DND-41 (cell line): ENCODE measurements at regions not wholly inside any gene's neighbourhood (a gene's known extent, or its start where the extent isn't known, plus 50 kb on each side); places are given as distances from the start of the nearest gene placed in this dataset.
"Not testable (repeated sequence)": the region's sequence is repeated elsewhere in the genome, so short reads cannot be mapped to it uniquely, and the experiment has no call there.

Experiments
- ATAC-seq: fragments of 200-7000 bp; cut with Tn5 transposase; 3 replicates; pipeline ENCODE4 v1.9.1; 2021; ENCODE audit warnings: low read depth; ENCODE audit not compliant: insufficient read depth
- DNase-seq: peaks from one replicate; pipeline ENCODE4 v3.0.0-alpha.2; 2020
- H2AFZ ChIP-seq: 2 replicates; pipeline ENCODE4 v1.6.0; 2012; ENCODE audit warnings: low read depth, low read length
- H3K27ac ChIP-seq: 2 replicates; pipeline ENCODE4 v1.5.1; 2012; ENCODE audit warnings: low read length, inconsistent platforms
- H3K27me3 ChIP-seq: fragments of 200-600 bp; sonication (generic); 2 replicates; pipeline ENCODE4 v1.6.0; 2012; ENCODE audit warnings: low read length, mild to moderate bottlenecking, inconsistent platforms; ENCODE audit not compliant: insufficient read depth, poor library complexity
- H3K36me3 ChIP-seq: 2 replicates; pipeline ENCODE4 v1.5.1; 2012; ENCODE audit warnings: low read length, inconsistent platforms; ENCODE audit not compliant: insufficient read depth
- H3K4me1 ChIP-seq: 2 replicates; pipeline ENCODE4 v1.5.1; 2012; ENCODE audit warnings: mild to moderate bottlenecking, low read length; ENCODE audit not compliant: insufficient read depth
- H3K4me2 ChIP-seq: 2 replicates; pipeline ENCODE4 v1.6.0; 2012; ENCODE audit warnings: mild to moderate bottlenecking, moderate library complexity, low read length, inconsistent platforms; ENCODE audit not compliant: insufficient read depth
- H3K4me3 ChIP-seq, 2 experiments: fragments of 200-600 bp in 1 of 2; shearing (Covaris generic) in 1 of 2; 2 replicates each; pipeline ENCODE4 v1.5.1; 2012 to 2016; ENCODE audit warnings: inconsistent platforms in 2 of 2, low read length in 2 of 2, mild to moderate bottlenecking in 2 of 2, low read depth in 1 of 2, moderate library complexity in 1 of 2
- H3K79me2 ChIP-seq: 2 replicates; pipeline ENCODE4 v1.6.0; 2012; ENCODE audit warnings: low read length, inconsistent platforms; ENCODE audit not compliant: insufficient read depth
- H3K9ac ChIP-seq: 2 replicates; pipeline ENCODE4 v1.6.0; 2012; ENCODE audit warnings: low read depth, mild to moderate bottlenecking, inconsistent platforms, low read length, moderate library complexity
- H3K9me3 ChIP-seq: 2 replicates; pipeline ENCODE4 v1.5.1; 2012; ENCODE audit warnings: low read length, moderate library complexity, mild to moderate bottlenecking, inconsistent platforms; ENCODE audit not compliant: insufficient read depth, severe bottlenecking
- H4K20me1 ChIP-seq: 2 replicates; pipeline ENCODE4 v1.6.0; 2012; ENCODE audit warnings: low read length; ENCODE audit not compliant: insufficient read depth
- EZH2 ChIP-seq: IDR thresholded peaks from 3 replicates; pipeline ENCODE4 v1.6.1; 2012; ENCODE audit warnings: borderline replicate concordance, low read depth, mild to moderate bottlenecking, moderate library complexity, low read length, inconsistent platforms; ENCODE audit not compliant: severe bottlenecking
- TF ChIP-seq, protein P1 (sequence below): IDR thresholded peaks from 2 replicates; pipeline ENCODE4 v1.5.1; 2012; ENCODE audit warnings: borderline replicate concordance, low read length, moderate library complexity, mild to moderate bottlenecking; ENCODE audit not compliant: poor library complexity, severe bottlenecking; ENCODE audit errors: extremely low read depth

DNA sequence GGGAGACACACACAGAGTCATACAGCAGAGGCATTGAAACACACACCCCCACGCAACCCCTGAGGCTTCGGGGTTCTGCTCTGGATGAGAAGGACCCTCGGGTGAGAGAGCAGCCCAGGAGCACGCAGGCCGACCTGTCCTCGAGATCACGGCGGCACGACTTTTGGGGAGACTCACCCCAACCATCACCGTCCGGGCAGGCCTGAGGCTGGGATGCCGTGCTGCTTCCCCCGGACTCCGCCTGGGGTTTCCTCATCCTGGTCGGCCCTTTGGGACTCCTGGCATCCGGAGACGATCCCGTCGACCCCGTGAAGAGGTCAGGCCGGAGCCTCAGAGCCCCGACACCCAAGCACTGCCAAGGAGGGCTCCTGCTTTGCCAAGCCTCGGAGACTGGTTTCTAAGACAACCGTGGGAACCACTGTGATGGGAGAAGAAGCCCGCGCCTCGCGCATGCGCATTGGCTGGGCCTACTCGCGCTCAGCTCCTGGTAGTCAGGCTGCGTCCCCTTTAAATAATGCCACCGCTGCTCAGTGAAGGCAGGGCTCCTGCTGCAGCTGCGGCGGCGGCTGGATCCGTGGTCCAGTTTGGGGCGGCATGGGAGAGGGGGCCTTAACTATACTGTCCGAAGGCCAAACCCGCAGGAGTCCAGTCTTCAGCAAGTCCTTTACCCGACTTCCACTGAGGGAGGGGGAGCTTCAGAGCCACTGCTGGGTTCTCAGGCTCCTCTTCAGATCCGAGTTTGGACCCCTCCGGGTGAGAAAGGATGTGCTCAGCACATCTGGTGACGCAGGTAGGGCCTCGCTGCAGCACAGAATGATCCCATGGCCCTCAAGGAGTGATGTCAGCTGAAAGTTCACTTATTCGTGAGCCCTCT lies 171.4 kb upstream of the ZNF337 start:
- no peak for ATAC-seq
- H3K9ac ChIP-seq, result no peak overlapping the region
- no peaks in the 10 kb centered on the region for H3K9me3 ChIP-seq
- H2AFZ ChIP-seq, result no peak overlapping the region
- no peak for DNase-seq
- no peaks in the 10 kb centered on the region for H3K36me3 ChIP-seq
- no peak overlapping the region for H3K4me3 ChIP-seq
- no peaks in the 10 kb centered on the region for H4K20me1 ChIP-seq
- no peaks in the 10 kb centered on the region for H3K79me2 ChIP-seq
- no peaks in the 10 kb centered on the region for H3K27me3 ChIP-seq
- H3K4me1 ChIP-seq, result peaks cover 33% of the 10 kb centered on the region
- no peak overlapping the region for H3K4me2 ChIP-seq
- no peak overlapping the region for H3K27ac ChIP-seq
- TF ChIP-seq EZH2, result no peak
- TF ChIP-seq, protein P1, sequence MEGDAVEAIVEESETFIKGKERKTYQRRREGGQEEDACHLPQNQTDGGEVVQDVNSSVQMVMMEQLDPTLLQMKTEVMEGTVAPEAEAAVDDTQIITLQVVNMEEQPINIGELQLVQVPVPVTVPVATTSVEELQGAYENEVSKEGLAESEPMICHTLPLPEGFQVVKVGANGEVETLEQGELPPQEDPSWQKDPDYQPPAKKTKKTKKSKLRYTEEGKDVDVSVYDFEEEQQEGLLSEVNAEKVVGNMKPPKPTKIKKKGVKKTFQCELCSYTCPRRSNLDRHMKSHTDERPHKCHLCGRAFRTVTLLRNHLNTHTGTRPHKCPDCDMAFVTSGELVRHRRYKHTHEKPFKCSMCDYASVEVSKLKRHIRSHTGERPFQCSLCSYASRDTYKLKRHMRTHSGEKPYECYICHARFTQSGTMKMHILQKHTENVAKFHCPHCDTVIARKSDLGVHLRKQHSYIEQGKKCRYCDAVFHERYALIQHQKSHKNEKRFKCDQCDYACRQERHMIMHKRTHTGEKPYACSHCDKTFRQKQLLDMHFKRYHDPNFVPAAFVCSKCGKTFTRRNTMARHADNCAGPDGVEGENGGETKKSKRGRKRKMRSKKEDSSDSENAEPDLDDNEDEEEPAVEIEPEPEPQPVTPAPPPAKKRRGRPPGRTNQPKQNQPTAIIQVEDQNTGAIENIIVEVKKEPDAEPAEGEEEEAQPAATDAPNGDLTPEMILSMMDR, result no peak

DNA sequence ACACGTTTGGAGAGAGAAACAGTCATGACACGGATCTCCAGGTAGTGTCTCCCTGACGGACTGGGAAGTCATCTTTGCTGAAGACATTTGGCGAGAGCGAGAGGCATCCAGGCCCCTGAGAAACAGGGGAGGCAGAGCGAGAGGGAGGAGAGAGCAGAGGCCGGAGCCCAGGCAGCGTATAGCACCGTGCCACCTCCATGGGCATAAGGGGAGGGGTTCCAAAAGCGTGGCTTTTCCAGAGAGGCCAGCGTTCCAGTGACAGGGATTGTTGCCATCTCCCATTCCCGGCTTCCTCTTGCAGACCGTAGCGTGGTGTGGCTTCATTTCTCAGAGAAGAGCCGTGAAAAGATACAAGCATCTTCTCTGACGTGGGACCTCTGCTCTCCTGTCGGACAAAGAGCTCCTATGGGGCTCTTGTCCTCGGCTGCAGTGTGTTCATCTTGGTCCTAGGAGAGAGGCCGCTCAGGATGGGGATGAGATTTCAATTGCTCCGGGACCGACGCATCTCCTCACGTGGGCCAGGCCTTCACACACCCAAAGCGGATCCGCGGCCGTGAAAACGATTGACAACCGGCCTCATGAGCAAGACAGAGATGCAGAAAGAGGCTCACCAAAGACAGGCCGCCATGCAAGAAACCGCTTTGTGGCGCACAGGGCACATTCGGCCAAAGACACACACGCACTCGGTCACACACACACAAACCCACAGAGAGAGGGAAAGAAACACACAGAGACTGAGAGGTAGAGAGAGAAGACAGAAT lies 170.5 kb upstream of the ZNF337 start:
- not testable (repeated sequence) for H3K4me2 ChIP-seq, H3K27ac ChIP-seq, H2AFZ ChIP-seq, H3K9ac ChIP-seq, ATAC-seq, H3K79me2 ChIP-seq, H3K27me3 ChIP-seq, DNase-seq, H3K4me3 ChIP-seq, H3K9me3 ChIP-seq, H4K20me1 ChIP-seq, H3K36me3 ChIP-seq
- H3K4me1 ChIP-seq, result peaks cover 41% of the 10 kb centered on the region

DNA sequence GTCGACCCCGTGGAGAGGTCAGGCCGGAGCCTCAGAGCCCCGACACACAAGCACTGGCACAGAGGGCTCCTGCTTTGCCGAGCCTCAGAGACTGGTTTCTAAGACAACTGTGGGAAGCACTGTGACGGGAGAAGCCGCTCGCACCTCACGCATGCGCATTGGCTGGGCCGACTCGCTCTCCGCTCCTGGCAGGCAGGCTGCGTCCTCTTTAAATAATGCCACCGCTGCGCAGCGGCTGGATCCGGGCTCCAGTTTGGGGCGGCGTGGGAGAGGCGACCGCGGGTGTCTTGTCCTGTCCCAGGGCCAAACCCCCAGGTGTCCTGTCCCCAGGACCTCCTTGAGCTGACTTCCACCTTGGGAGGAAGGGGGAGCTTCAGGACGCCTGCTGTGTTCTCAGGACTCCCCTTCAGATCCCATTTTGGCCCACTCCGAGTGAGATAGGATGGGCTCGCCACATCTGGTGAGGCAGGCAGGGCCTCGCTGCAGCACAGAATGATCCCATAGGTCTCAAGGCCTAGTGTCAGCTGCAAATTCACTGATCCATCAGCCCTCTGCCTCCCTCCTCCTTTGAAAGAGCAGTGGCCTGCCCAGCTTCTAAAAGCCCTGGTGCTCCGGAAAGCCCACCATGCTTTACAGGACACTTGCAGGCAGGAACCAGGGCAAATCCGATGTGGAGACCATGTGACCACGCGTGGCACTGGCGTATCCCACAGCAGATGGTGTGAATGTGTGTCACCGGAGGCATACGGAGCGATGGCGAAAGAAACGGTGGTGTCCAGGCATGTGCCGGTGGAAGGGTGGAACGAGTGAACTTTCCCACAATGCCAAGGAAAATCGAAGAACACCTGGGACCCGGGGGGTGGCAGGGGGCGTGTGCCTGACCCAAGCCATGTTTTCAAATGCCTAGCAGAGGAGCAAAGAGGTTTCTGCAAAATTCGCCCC lies 169.3 kb upstream of the ZNF337 start:
- Histone ChIP-seq H3K79me2 (no peaks in the 10 kb centered on the region), H3K9me3 (no peaks in the 10 kb centered on the region), H3K4me3 (peak overlapping the region in 1 of 2 experiments; percentile 59; a peak in 3 of 4 replicates), H2AFZ (peak overlapping the region; percentile 83), H3K4me2 (peak overlapping the region; percentile 70), H3K9ac (peak overlapping the region; percentile 48), H3K27ac (peak overlapping the region; percentile 36; the same call in 1 of the 2 replicates), H4K20me1 (no peaks in the 10 kb centered on the region), H3K4me1 (peaks cover 53% of the 10 kb centered on the region), H3K36me3 (no peaks in the 10 kb centered on the region), H3K27me3 (no peaks in the 10 kb centered on the region)
- TF ChIP-seq EZH2, result no peak
- TF ChIP-seq, protein P1, result no peak
- peak; percentile 71 for ATAC-seq
- DNase-seq, result peak; percentile 82

DNA sequence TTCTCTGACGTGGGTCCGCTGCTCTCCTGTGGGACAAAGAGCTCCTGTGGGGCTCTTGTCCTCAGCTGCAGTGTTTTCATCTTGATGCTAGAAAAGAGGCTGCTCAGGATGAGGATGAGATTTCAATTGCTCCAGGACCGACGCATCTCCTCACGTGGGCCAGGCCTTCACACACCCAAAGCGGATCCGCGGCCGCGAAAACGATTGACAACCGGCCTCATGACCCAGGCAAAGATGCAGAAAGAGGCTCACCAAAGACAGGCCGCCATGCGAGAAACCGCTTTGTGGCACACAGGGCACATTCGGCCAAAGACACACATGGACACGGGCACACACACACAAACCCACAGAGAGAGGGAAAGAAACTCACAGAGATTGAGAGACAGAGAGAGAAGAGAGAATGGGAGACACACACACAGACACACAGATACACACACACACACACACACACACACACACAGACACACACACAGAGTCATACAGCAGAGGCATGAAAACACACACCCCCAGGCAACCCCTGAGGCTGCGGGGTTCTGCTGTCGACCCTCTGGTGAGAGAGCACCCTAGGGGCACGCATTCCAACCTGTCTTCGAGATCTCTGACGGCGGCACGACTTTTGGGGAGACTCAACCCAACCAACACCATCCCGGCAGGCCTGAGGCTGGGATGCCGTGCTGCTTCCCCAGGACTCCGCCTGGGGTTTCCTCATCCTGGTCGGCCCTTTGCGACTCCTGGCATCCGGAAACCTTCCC lies 168.5 kb upstream of the ZNF337 start:
- H3K79me2 ChIP-seq, H3K36me3 ChIP-seq, ATAC-seq, DNase-seq, H4K20me1 ChIP-seq, H3K9me3 ChIP-seq, H3K27me3 ChIP-seq: not testable (repeated sequence)
- Histone ChIP-seq H3K4me2 (peak overlapping the region; percentile 70), H3K27ac (peak overlapping the region; percentile 2; the same call in 1 of the 2 replicates), H3K4me3 (peak overlapping the region in 1 of 2 experiments; percentile 59; a peak in 3 of 4 replicates), H2AFZ (peak overlapping the region; percentile 83), H3K4me1 (peaks cover 56% of the 10 kb centered on the region), H3K9ac (peak overlapping the region; percentile 48)
